Neural cell (in vitro differentiated cells): ENCODE measurements at regions not wholly inside any gene's neighbourhood (a gene's known extent, or its start where the extent isn't known, plus 50 kb on each side); places are given as distances from the start of the nearest gene placed in this dataset.

ENCODE experiments used
- H2AFZ ChIP-seq: fragments of 200-600, 300-800 bp; sonication (generic), shearing (Covaris generic); 2 replicates; pipeline ENCODE4 v1.6.0; 2014; ENCODE audit warnings: low read depth, mild to moderate bottlenecking, antibody characterized with exemption, low read length, moderate library complexity
- H3F3A ChIP-seq: fragments of 200-600 bp; shearing (Covaris generic); 2 replicates; pipeline ENCODE4 v1.6.1; 2016; ENCODE audit warnings: mild to moderate bottlenecking, moderate library complexity, mixed read lengths, antibody characterized with exemption, low read length; ENCODE audit not compliant: insufficient read depth, poor library complexity, severe bottlenecking
- H3K27ac ChIP-seq: fragments of 200-600, 300-800 bp; sonication (generic), shearing (Covaris generic); 2 replicates; pipeline ENCODE4 v1.5.1; 2014; ENCODE audit warnings: mild to moderate bottlenecking, low read length, moderate library complexity
- H3K27me3 ChIP-seq: fragments of 300-800, 200-600 bp; sonication (generic), shearing (Covaris generic); 2 replicates; pipeline ENCODE4 v1.6.0; 2014; ENCODE audit warnings: mild to moderate bottlenecking, low read depth, low read length, moderate library complexity; ENCODE audit not compliant: insufficient read depth
- H3K36me3 ChIP-seq: fragments of 300-800, 200-600 bp; sonication (generic), shearing (Covaris generic); 2 replicates; pipeline ENCODE4 v1.5.1; 2014; ENCODE audit warnings: mild to moderate bottlenecking, antibody characterized with exemption, low read length, moderate library complexity; ENCODE audit not compliant: insufficient read depth
- H3K4me2 ChIP-seq: fragments of 300-800, 200-600 bp; sonication (generic), shearing (Covaris generic); 2 replicates; pipeline ENCODE4 v1.6.0; 2014; ENCODE audit warnings: mild to moderate bottlenecking, low read length
- H3K4me3 ChIP-seq: fragments of 300-800, 200-600 bp; sonication (generic), shearing (Covaris generic); 2 replicates; pipeline ENCODE4 v1.5.1; 2014; ENCODE audit warnings: mild to moderate bottlenecking, low read length, moderate library complexity
- H3K79me2 ChIP-seq: fragments of 200-600 bp; shearing (Covaris generic); replicated peaks from 2 replicates; pipeline ENCODE4 v1.6.0; 2014; ENCODE audit warnings: mild to moderate bottlenecking, low read length, moderate library complexity; ENCODE audit not compliant: insufficient read depth
- H3K9ac ChIP-seq: fragments of 300-800, 200-600 bp; sonication (generic), shearing (Covaris generic); 2 replicates; pipeline ENCODE4 v1.6.1; 2016; ENCODE audit warnings: mild to moderate bottlenecking, low read length, mixed read lengths
- H3K9me2 ChIP-seq: fragments of 200-600 bp; shearing (Covaris generic); 2 replicates; pipeline ENCODE4 v1.6.1; 2016; ENCODE audit warnings: mild to moderate bottlenecking, low read length, mixed read lengths; ENCODE audit not compliant: insufficient read depth
- H3K9me3 ChIP-seq: fragments of 200-600, 300-800 bp; sonication (generic), shearing (Covaris generic); 2 replicates; pipeline ENCODE4 v1.6.1; 2016; ENCODE audit warnings: mild to moderate bottlenecking, mixed run types, low read length, moderate library complexity, mixed read lengths
- H4K20me1 ChIP-seq: fragments of 200-600 bp; shearing (Covaris generic); 2 replicates; pipeline ENCODE4 v1.6.1; 2016; ENCODE audit warnings: mild to moderate bottlenecking, mixed run types; ENCODE audit not compliant: insufficient read depth
- CTCF ChIP-seq: fragments of 450-650 bp; IDR thresholded peaks from 2 replicates; pipeline ENCODE4 v1.5.1; 2014; ENCODE audit warnings: antibody characterized with exemption, mild to moderate bottlenecking, moderate library complexity; ENCODE audit not compliant: poor library complexity, severe bottlenecking
- EP300 ChIP-seq: fragments of 450-650 bp; conservative IDR thresholded peaks from 2 replicates; pipeline ENCODE4 v1.6.1; 2014; ENCODE audit warnings: antibody characterized with exemption, mild to moderate bottlenecking, moderate library complexity; ENCODE audit not compliant: poor library complexity, severe bottlenecking
- EZH2 ChIP-seq: fragments of 200-600, 300-800 bp; shearing (Covaris generic), sonication (generic); IDR thresholded peaks from 2 replicates; pipeline ENCODE4 v1.6.1; 2014; ENCODE audit warnings: antibody characterized with exemption, low read length, borderline replicate concordance, mild to moderate bottlenecking; ENCODE audit not compliant: insufficient read depth, poor library complexity, severe bottlenecking
- MXI1 ChIP-seq: fragments of 450-650 bp; conservative IDR thresholded peaks from 2 replicates; pipeline ENCODE4 v1.6.1; 2014; ENCODE audit warnings: antibody characterized with exemption, mild to moderate bottlenecking; ENCODE audit not compliant: poor library complexity, severe bottlenecking
- POLR2AphosphoS5 ChIP-seq: IDR thresholded peaks from 2 replicates; pipeline ENCODE4 v1.6.1; 2012
- RAD21 ChIP-seq: fragments of 450-650 bp; conservative IDR thresholded peaks from 2 replicates; pipeline ENCODE4 v1.6.1; 2014; ENCODE audit warnings: antibody characterized with exemption, mild to moderate bottlenecking, moderate library complexity
- SMC3 ChIP-seq: fragments of 450-650 bp; conservative IDR thresholded peaks from 2 replicates; pipeline ENCODE4 v1.6.1; 2014; ENCODE audit warnings: antibody characterized with exemption, mild to moderate bottlenecking, moderate library complexity; ENCODE audit not compliant: poor library complexity
- TAF1 ChIP-seq: IDR thresholded peaks from 2 replicates; pipeline ENCODE4 v1.6.1; 2012; ENCODE audit warnings: low read depth
- TF ChIP-seq, protein P1 (sequence below): IDR thresholded peaks from 2 replicates; pipeline ENCODE4 v1.6.1; 2012; ENCODE audit warnings: borderline replicate concordance

DNA sequence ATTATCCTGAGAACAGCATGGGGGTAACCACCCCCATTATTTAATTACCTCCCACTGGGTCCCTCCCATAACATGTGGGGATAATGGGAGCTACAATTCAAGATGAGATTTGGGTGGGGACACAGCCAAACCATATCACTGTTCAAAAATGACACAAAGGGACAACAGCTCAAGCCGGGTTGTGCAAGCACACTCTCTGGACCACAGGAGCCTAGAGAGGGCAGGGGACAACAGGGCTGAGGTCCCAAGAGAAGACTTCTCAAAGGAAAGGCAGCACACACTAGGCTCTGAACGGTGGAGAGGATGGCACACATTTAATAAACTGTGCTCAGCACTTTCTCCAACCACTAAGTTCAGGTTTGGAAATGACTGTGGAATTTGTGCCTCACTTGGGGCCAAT lies 122.1 kb upstream of the PKDCC start:
- no peak overlapping the region for H3K4me3 ChIP-seq
- no peaks in the 10 kb centered on the region for H3K9me3 ChIP-seq
- H4K20me1 ChIP-seq: no peaks in the 10 kb centered on the region
- no peaks in the 10 kb centered on the region for H3K36me3 ChIP-seq
- no peaks in the 10 kb centered on the region for H3F3A ChIP-seq
- no peak overlapping the region for H3K9ac ChIP-seq
- no peak overlapping the region for H3K4me2 ChIP-seq
- no peaks in the 10 kb centered on the region for H3K79me2 ChIP-seq
- H3K27ac ChIP-seq: no peak overlapping the region
- no peak for TF ChIP-seq POLR2AphosphoS5
- no peak for TF ChIP-seq CTCF
- TF ChIP-seq RAD21: no peak
- no peak for TF ChIP-seq MXI1
- TF ChIP-seq TAF1: no peak
- no peak for TF ChIP-seq EZH2
- TF ChIP-seq, protein P1, sequence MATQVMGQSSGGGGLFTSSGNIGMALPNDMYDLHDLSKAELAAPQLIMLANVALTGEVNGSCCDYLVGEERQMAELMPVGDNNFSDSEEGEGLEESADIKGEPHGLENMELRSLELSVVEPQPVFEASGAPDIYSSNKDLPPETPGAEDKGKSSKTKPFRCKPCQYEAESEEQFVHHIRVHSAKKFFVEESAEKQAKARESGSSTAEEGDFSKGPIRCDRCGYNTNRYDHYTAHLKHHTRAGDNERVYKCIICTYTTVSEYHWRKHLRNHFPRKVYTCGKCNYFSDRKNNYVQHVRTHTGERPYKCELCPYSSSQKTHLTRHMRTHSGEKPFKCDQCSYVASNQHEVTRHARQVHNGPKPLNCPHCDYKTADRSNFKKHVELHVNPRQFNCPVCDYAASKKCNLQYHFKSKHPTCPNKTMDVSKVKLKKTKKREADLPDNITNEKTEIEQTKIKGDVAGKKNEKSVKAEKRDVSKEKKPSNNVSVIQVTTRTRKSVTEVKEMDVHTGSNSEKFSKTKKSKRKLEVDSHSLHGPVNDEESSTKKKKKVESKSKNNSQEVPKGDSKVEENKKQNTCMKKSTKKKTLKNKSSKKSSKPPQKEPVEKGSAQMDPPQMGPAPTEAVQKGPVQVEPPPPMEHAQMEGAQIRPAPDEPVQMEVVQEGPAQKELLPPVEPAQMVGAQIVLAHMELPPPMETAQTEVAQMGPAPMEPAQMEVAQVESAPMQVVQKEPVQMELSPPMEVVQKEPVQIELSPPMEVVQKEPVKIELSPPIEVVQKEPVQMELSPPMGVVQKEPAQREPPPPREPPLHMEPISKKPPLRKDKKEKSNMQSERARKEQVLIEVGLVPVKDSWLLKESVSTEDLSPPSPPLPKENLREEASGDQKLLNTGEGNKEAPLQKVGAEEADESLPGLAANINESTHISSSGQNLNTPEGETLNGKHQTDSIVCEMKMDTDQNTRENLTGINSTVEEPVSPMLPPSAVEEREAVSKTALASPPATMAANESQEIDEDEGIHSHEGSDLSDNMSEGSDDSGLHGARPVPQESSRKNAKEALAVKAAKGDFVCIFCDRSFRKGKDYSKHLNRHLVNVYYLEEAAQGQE: no peak
- no peak for TF ChIP-seq EP300
- TF ChIP-seq SMC3: no peak
- H3K27me3 ChIP-seq: no peaks in the 10 kb centered on the region
- no peak overlapping the region for H2AFZ ChIP-seq
- no peaks in the 10 kb centered on the region for H3K9me2 ChIP-seq

- no peaks in the 10 kb centered on the region for H3K27me3 ChIP-seq
These were observed 120.9 kb upstream of the PKDCC start for GRCh38 chr2:41926614-41927580.

More at GRCh38 chr2:41926614-41927580, 120.9 kb upstream of the PKDCC start:
- no peak overlapping the region for H3K4me3 ChIP-seq
- no peaks in the 10 kb centered on the region for H3K79me2 ChIP-seq
- H4K20me1 ChIP-seq: no peaks in the 10 kb centered on the region
- H3K4me2 ChIP-seq: no peak overlapping the region
- no peak overlapping the region for H3K27ac ChIP-seq
- no peaks in the 10 kb centered on the region for H3K9me3 ChIP-seq
- H3K36me3 ChIP-seq: no peaks in the 10 kb centered on the region
- no peak overlapping the region for H3K9ac ChIP-seq
- H3F3A ChIP-seq: no peaks in the 10 kb centered on the region
- no peak overlapping the region for H2AFZ ChIP-seq
- no peak for TF ChIP-seq CTCF
- TF ChIP-seq, protein P1: no peak
- TF ChIP-seq POLR2AphosphoS5: no peak
- TF ChIP-seq MXI1: no peak
- no peaks in the 10 kb centered on the region for H3K9me2 ChIP-seq
